GM23338 (cell line): ENCODE measurements at regions not wholly inside any gene's neighbourhood (a gene's known extent, or its start where the extent isn't known, plus 50 kb on each side); places are given as distances from the start of the nearest gene placed in this dataset.

ENCODE experiments used
- ATAC-seq: fragments of 200-7000 bp; cut with Tn5 transposase; 3 replicates; pipeline ENCODE4 v1.9.1; 2020
- DNase-seq: peaks from one replicate; pipeline ENCODE4 v3.0.0-alpha.2; 2015; ENCODE audit warnings: low spot score
- H2AFZ ChIP-seq: fragments of 200-600 bp; sonication (generic); 2 replicates; pipeline ENCODE4 v1.8.0; 2016; ENCODE audit warnings: antibody characterized with exemption, mild to moderate bottlenecking, moderate library complexity
- H3F3A ChIP-seq: fragments of 200-600 bp; sonication (generic); replicated peaks from 2 replicates; pipeline ENCODE4 v1.8.0; 2017; ENCODE audit warnings: antibody characterized with exemption, mixed run types, low read depth
- H3K27ac ChIP-seq: fragments of 200-600 bp; sonication (generic); 2 replicates; pipeline ENCODE4 v1.6.1; 2016; ENCODE audit warnings: low read depth
- H3K27me3 ChIP-seq: fragments of 200-600 bp; sonication (generic); 2 replicates; pipeline ENCODE4 v1.8.0; 2016; ENCODE audit warnings: mild to moderate bottlenecking, mixed run types, moderate library complexity; ENCODE audit not compliant: insufficient read depth
- H3K36me3 ChIP-seq: fragments of 200-600 bp; sonication (generic); 2 replicates; pipeline ENCODE4 v1.8.0; 2016; ENCODE audit warnings: mild to moderate bottlenecking; ENCODE audit not compliant: insufficient read depth
- H3K4me1 ChIP-seq: fragments of 200-600 bp; sonication (generic); 2 replicates; pipeline ENCODE4 v1.8.0; 2016; ENCODE audit warnings: mild to moderate bottlenecking, moderate library complexity; ENCODE audit not compliant: insufficient read depth
- H3K4me2 ChIP-seq: fragments of 200-600 bp; sonication (generic); 2 replicates; pipeline ENCODE4 v1.7.1; 2017; ENCODE audit warnings: mixed run types
- H3K4me3 ChIP-seq: fragments of 200-600 bp; sonication (generic); 2 replicates; pipeline ENCODE4 v1.6.1; 2016; ENCODE audit warnings: mixed run types
- H3K79me2 ChIP-seq: fragments of 200-600 bp; sonication (generic); replicated peaks from 2 replicates; pipeline ENCODE4 v1.8.0; 2017; ENCODE audit warnings: mild to moderate bottlenecking; ENCODE audit not compliant: insufficient read depth
- H3K9me2 ChIP-seq: fragments of 200-600 bp; sonication (generic); 2 replicates; pipeline ENCODE4 v1.8.0; 2017; ENCODE audit not compliant: insufficient read depth
- H4K20me1 ChIP-seq: fragments of 200-600 bp; sonication (generic); replicated peaks from 2 replicates; pipeline ENCODE4 v1.8.0; 2017; ENCODE audit warnings: mild to moderate bottlenecking; ENCODE audit not compliant: insufficient read depth
- H3K27ac Mint-ChIP-seq: 2 replicates; pipeline ENCODE4 v1.8.0; 2020; ENCODE audit warnings: inconsistent platforms, mild to moderate bottlenecking, moderate library complexity, mixed read lengths
- H3K27me3 Mint-ChIP-seq: 3 replicates; pipeline ENCODE4 v1.8.0; 2022; ENCODE audit warnings: low read depth, mild to moderate bottlenecking, moderate library complexity, mixed read lengths, inconsistent platforms; ENCODE audit not compliant: insufficient read depth, poor library complexity
- H3K36me3 Mint-ChIP-seq: 3 replicates; pipeline ENCODE4 v1.8.0; 2021; ENCODE audit warnings: low read depth, mild to moderate bottlenecking, inconsistent platforms, moderate library complexity, mixed read lengths
- H3K4me1 Mint-ChIP-seq: 3 replicates; pipeline ENCODE4 v1.8.0; 2020; ENCODE audit warnings: mild to moderate bottlenecking, inconsistent platforms, mixed read lengths
- H3K4me3 Mint-ChIP-seq: 3 replicates; pipeline ENCODE4 v1.8.0; 2021; ENCODE audit warnings: moderate library complexity, mild to moderate bottlenecking, inconsistent platforms, mixed read lengths
- H3K9me3 Mint-ChIP-seq: 3 replicates; pipeline ENCODE4 v1.8.0; 2020; ENCODE audit warnings: moderate library complexity, mild to moderate bottlenecking, inconsistent platforms, mixed read lengths
- CREB1 ChIP-seq: fragments of 250-450 bp; sonication (Bioruptor Pico); IDR thresholded peaks from 2 replicates; pipeline ENCODE4 v1.5.0; 2020; ENCODE audit warnings: low read depth, mild to moderate bottlenecking, moderate library complexity
- CTCF ChIP-seq, 2 experiments: fragments of 200-600 bp in 1 of 2; sonication (generic) in 1 of 2; conservative IDR thresholded peaks; 2 replicates each; pipeline versions ENCODE4 v1.5.1 to v1.6.1; 2016 to 2017; ENCODE audit warnings: antibody characterized with exemption in 2 of 2, low read depth in 2 of 2, mild to moderate bottlenecking in 2 of 2, moderate library complexity in 1 of 2
- EZH2 ChIP-seq: fragments of 200-600 bp; sonication (generic); IDR thresholded peaks from one replicate; pipeline ENCODE4 v1.8.0; 2017; ENCODE audit warnings: antibody characterized with exemption, mild to moderate bottlenecking, low read depth; ENCODE audit not compliant: unreplicated experiment
- EZH2phosphoT487 ChIP-seq: fragments of 200-600 bp; sonication (generic); IDR thresholded peaks from one replicate; pipeline ENCODE4 v1.8.1; 2018; ENCODE audit warnings: antibody characterized with exemption; ENCODE audit not compliant: unreplicated experiment
- JUNB ChIP-seq: IDR thresholded peaks from one replicate; pipeline ENCODE4 v1.6.1; 2016; ENCODE audit warnings: antibody characterized with exemption; ENCODE audit not compliant: unreplicated experiment
- NANOG ChIP-seq: IDR thresholded peaks from 2 replicates; pipeline ENCODE4 v1.6.1; 2016; ENCODE audit warnings: antibody characterized with exemption, borderline replicate concordance
- POLR2AphosphoS5 ChIP-seq: IDR thresholded peaks from 2 replicates; pipeline ENCODE4 v1.6.1; 2016; ENCODE audit warnings: antibody characterized with exemption, low read depth
- STAT1 ChIP-seq: IDR thresholded peaks from one replicate; pipeline ENCODE4 v1.6.1; 2016; ENCODE audit warnings: antibody characterized with exemption; ENCODE audit not compliant: unreplicated experiment
- ZNF114 ChIP-seq: fragments of 250-450 bp; sonication (Bioruptor Pico); IDR thresholded peaks from 2 replicates; pipeline ENCODE4 v1.5.0; 2020; ENCODE audit warnings: mild to moderate bottlenecking, moderate library complexity
- TF ChIP-seq, protein P1 (sequence below): fragments of 250-450 bp; sonication (Bioruptor Pico); IDR thresholded peaks from 2 replicates; pipeline ENCODE4 v1.5.0; 2020; ENCODE audit warnings: mild to moderate bottlenecking, moderate library complexity
- TF ChIP-seq, protein P2 (sequence below): IDR thresholded peaks from one replicate; pipeline ENCODE4 v1.6.1; 2018; ENCODE audit warnings: antibody characterized with exemption; ENCODE audit not compliant: unreplicated experiment

GRCh38 chr19:30287259-30287658, 84.9 kb upstream of the ZNF536 start:
- Histone ChIP-seq H4K20me1 (no peaks in the 10 kb centered on the region), H3K9me2 (0 out of 2 replicates have a peak, but pooled peaks cover 6% of the 10 kb centered on the region), H3K4me2 (no peak overlapping the region), H3K4me1 (peaks cover 9% of the 10 kb centered on the region; the same call in 1 of the 2 replicates), H3F3A (no peaks in the 10 kb centered on the region), H3K27ac (no peak overlapping the region), H3K27me3 (no peaks in the 10 kb centered on the region), H3K4me3 (no peak overlapping the region), H3K36me3 (no peaks in the 10 kb centered on the region), H2AFZ (no peak overlapping the region), H3K79me2 (no peaks in the 10 kb centered on the region)
- no peak for DNase-seq
- Mint-ChIP-seq H3K4me3 (no peak overlapping the region), H3K27ac (no peak overlapping the region), H3K36me3 (no peaks in the 10 kb centered on the region), H3K27me3 (no peaks in the 10 kb centered on the region), H3K4me1 (peaks cover 27% of the 10 kb centered on the region), H3K9me3 (no peaks in the 10 kb centered on the region)
- TF ChIP-seq CREB1 (CRISPR knock-in tag) (no peak), CTCF (conservative IDR thresholded peaks at IDR 0.05; ENCODE audit: low read depth in 2 of 2) (no peak), STAT1 (no peak), NANOG (no peak), EZH2phosphoT487 (no peak), EZH2 (no peak), POLR2AphosphoS5 (no peak), JUNB (no peak), ZNF114 (CRISPR knock-in tag) (no peak)
- TF ChIP-seq, protein P1, sequence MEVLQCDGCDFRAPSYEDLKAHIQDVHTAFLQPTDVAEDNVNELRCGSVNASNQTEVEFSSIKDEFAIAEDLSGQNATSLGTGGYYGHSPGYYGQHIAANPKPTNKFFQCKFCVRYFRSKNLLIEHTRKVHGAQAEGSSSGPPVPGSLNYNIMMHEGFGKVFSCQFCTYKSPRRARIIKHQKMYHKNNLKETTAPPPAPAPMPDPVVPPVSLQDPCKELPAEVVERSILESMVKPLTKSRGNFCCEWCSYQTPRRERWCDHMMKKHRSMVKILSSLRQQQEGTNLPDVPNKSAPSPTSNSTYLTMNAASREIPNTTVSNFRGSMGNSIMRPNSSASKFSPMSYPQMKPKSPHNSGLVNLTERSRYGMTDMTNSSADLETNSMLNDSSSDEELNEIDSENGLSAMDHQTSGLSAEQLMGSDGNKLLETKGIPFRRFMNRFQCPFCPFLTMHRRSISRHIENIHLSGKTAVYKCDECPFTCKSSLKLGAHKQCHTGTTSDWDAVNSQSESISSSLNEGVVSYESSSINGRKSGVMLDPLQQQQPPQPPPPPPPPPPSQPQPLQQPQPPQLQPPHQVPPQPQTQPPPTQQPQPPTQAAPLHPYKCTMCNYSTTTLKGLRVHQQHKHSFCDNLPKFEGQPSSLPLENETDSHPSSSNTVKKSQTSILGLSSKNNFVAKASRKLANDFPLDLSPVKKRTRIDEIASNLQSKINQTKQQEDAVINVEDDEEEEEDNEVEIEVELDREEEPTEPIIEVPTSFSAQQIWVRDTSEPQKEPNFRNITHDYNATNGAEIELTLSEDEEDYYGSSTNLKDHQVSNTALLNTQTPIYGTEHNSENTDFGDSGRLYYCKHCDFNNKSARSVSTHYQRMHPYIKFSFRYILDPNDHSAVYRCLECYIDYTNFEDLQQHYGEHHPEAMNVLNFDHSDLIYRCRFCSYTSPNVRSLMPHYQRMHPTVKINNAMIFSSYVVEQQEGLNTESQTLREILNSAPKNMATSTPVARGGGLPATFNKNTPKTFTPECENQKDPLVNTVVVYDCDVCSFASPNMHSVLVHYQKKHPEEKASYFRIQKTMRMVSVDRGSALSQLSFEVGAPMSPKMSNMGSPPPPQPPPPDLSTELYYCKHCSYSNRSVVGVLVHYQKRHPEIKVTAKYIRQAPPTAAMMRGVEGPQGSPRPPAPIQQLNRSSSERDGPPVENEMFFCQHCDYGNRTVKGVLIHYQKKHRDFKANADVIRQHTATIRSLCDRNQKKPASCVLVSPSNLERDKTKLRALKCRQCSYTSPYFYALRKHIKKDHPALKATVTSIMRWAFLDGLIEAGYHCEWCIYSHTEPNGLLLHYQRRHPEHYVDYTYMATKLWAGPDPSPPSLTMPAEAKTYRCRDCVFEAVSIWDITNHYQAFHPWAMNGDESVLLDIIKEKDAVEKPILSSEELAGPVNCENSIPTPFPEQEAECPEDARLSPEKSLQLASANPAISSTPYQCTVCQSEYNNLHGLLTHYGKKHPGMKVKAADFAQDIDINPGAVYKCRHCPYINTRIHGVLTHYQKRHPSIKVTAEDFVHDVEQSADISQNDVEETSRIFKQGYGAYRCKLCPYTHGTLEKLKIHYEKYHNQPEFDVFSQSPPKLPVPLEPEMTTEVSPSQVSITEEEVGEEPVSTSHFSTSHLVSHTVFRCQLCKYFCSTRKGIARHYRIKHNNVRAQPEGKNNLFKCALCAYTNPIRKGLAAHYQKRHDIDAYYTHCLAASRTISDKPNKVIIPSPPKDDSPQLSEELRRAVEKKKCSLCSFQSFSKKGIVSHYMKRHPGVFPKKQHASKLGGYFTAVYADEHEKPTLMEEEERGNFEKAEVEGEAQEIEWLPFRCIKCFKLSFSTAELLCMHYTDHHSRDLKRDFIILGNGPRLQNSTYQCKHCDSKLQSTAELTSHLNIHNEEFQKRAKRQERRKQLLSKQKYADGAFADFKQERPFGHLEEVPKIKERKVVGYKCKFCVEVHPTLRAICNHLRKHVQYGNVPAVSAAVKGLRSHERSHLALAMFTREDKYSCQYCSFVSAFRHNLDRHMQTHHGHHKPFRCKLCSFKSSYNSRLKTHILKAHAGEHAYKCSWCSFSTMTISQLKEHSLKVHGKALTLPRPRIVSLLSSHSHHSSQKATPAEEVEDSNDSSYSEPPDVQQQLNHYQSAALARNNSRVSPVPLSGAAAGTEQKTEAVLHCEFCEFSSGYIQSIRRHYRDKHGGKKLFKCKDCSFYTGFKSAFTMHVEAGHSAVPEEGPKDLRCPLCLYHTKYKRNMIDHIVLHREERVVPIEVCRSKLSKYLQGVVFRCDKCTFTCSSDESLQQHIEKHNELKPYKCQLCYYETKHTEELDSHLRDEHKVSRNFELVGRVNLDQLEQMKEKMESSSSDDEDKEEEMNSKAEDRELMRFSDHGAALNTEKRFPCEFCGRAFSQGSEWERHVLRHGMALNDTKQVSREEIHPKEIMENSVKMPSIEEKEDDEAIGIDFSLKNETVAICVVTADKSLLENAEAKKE (CRISPR knock-in tag) = no peak
- TF ChIP-seq, protein P2, sequence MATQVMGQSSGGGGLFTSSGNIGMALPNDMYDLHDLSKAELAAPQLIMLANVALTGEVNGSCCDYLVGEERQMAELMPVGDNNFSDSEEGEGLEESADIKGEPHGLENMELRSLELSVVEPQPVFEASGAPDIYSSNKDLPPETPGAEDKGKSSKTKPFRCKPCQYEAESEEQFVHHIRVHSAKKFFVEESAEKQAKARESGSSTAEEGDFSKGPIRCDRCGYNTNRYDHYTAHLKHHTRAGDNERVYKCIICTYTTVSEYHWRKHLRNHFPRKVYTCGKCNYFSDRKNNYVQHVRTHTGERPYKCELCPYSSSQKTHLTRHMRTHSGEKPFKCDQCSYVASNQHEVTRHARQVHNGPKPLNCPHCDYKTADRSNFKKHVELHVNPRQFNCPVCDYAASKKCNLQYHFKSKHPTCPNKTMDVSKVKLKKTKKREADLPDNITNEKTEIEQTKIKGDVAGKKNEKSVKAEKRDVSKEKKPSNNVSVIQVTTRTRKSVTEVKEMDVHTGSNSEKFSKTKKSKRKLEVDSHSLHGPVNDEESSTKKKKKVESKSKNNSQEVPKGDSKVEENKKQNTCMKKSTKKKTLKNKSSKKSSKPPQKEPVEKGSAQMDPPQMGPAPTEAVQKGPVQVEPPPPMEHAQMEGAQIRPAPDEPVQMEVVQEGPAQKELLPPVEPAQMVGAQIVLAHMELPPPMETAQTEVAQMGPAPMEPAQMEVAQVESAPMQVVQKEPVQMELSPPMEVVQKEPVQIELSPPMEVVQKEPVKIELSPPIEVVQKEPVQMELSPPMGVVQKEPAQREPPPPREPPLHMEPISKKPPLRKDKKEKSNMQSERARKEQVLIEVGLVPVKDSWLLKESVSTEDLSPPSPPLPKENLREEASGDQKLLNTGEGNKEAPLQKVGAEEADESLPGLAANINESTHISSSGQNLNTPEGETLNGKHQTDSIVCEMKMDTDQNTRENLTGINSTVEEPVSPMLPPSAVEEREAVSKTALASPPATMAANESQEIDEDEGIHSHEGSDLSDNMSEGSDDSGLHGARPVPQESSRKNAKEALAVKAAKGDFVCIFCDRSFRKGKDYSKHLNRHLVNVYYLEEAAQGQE = no peak
- no peak for ATAC-seq
